Stimulated activated naive CD8-positive, alpha-beta T cell treated with anti-CD3 and anti-CD28 coated beads, Interleukin-15, Interleukin-2, amounts not matched to agents 100 ng/mL and 50 ng/mL, for 24 hours (primary cell): ENCODE measurements at regions not wholly inside any gene's neighbourhood (a gene's known extent, or its start where the extent isn't known, plus 50 kb on each side); places are given as distances from the start of the nearest gene placed in this dataset.
"Not testable (repeated sequence)": the region's sequence is repeated elsewhere in the genome, so short reads cannot be mapped to it uniquely, and the experiment has no call there.

Experiments used
- H3K27ac Mint-ChIP-seq: one replicate; pipeline ENCODE4 v1.8.0; 2021; ENCODE audit warnings: mild to moderate bottlenecking, mixed read lengths
- H3K27me3 Mint-ChIP-seq: one replicate; pipeline ENCODE4 v1.8.0; 2021; ENCODE audit warnings: mixed read lengths
- H3K36me3 Mint-ChIP-seq: one replicate; pipeline ENCODE4 v1.8.0; 2021; ENCODE audit warnings: low read depth, mixed read lengths
- H3K4me1 Mint-ChIP-seq: one replicate; pipeline ENCODE4 v1.8.0; 2021; ENCODE audit warnings: low read depth, mixed read lengths
- H3K4me3 Mint-ChIP-seq: one replicate; pipeline ENCODE4 v1.8.0; 2021; ENCODE audit warnings: mild to moderate bottlenecking, mixed read lengths
- H3K9me3 Mint-ChIP-seq: one replicate; pipeline ENCODE4 v1.8.0; 2021; ENCODE audit warnings: mixed read lengths

GRCh38 chr16:13439766-13440165 lies 480.2 kb upstream of the ERCC4 start:
- Mint-ChIP-seq H3K36me3 (no peaks in the 10 kb centered on the region), H3K27ac (no peak overlapping the region), H3K4me3 (no peak overlapping the region), H3K27me3 (no peaks in the 10 kb centered on the region), H3K9me3 (peaks cover 4% of the 10 kb centered on the region), H3K4me1 (peaks cover 6% of the 10 kb centered on the region)

- Mint-ChIP-seq H3K27me3 (no peaks in the 10 kb centered on the region), H3K4me3 (no peak overlapping the region), H3K27ac (no peak overlapping the region), H3K9me3 (no peaks in the 10 kb centered on the region), H3K4me1 (no peaks in the 10 kb centered on the region), H3K36me3 (no peaks in the 10 kb centered on the region)
Observed at GRCh38 chr16:13441675-13442074, 478.3 kb upstream of the ERCC4 start.

- Mint-ChIP-seq H3K4me3 (no peak overlapping the region), H3K27ac (no peak overlapping the region), H3K9me3 (no peaks in the 10 kb centered on the region), H3K4me1 (no peaks in the 10 kb centered on the region), H3K27me3 (no peaks in the 10 kb centered on the region), H3K36me3 (no peaks in the 10 kb centered on the region)
Observed at GRCh38 chr16:13448346-13448745, 471.6 kb upstream of the ERCC4 start.

- Mint-ChIP-seq H3K27ac (no peak overlapping the region), H3K4me1 (no peaks in the 10 kb centered on the region), H3K9me3 (no peaks in the 10 kb centered on the region), H3K36me3 (no peaks in the 10 kb centered on the region), H3K27me3 (peaks cover 3% of the 10 kb centered on the region), H3K4me3 (no peak overlapping the region)
Observed at GRCh38 chr16:13453325-13453724, 466.6 kb upstream of the ERCC4 start.

GRCh38 chr16:13453938-13454553 lies 465.9 kb upstream of the ERCC4 start:
- Mint-ChIP-seq H3K9me3 (no peaks in the 10 kb centered on the region), H3K27me3 (peaks cover 3% of the 10 kb centered on the region), H3K4me1 (no peaks in the 10 kb centered on the region), H3K27ac (no peak overlapping the region), H3K36me3 (no peaks in the 10 kb centered on the region), H3K4me3 (no peak overlapping the region)

GRCh38 chr16:13463619-13464018 lies 456.3 kb upstream of the ERCC4 start:
- H3K4me3 Mint-ChIP-seq: no peak overlapping the region
- H3K27ac Mint-ChIP-seq: no peak overlapping the region
- peaks cover 7% of the 10 kb centered on the region for H3K27me3 Mint-ChIP-seq
- H3K4me1 Mint-ChIP-seq: no peaks in the 10 kb centered on the region
- H3K36me3 Mint-ChIP-seq: no peaks in the 10 kb centered on the region
- H3K9me3 Mint-ChIP-seq: no peaks in the 10 kb centered on the region

DNA sequence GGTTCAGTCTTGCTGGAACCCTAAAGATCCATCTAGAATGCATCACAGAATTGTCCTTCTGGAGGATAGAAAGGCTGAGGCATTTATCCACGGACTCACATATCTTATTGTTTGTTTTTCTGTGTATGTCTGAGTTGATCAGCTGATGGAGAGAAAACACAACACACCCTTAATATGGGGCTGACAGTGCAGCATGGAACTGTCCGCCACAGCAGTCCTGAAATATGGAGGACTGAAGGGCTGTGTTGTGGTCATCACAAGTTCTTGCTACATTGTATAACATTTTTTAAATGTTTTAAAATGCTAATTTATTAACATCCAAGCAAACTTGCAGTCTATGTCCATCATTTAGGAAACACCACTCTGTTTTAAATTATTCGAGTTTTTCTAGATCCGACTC lies 448.9 kb upstream of the ERCC4 start:
- no peaks in the 10 kb centered on the region for H3K36me3 Mint-ChIP-seq
- no peaks in the 10 kb centered on the region for H3K4me1 Mint-ChIP-seq
- peaks cover 10% of the 10 kb centered on the region for H3K9me3 Mint-ChIP-seq
- no peak overlapping the region for H3K4me3 Mint-ChIP-seq
- peaks cover 1% of the 10 kb centered on the region for H3K27me3 Mint-ChIP-seq
- H3K27ac Mint-ChIP-seq: no peak overlapping the region

- Mint-ChIP-seq H3K4me3 (no peak overlapping the region), H3K27me3 (peaks cover 3% of the 10 kb centered on the region), H3K9me3 (peaks cover 6% of the 10 kb centered on the region), H3K36me3 (no peaks in the 10 kb centered on the region), H3K27ac (no peak overlapping the region), H3K4me1 (no peaks in the 10 kb centered on the region)
Observed at GRCh38 chr16:13478991-13479390, 441.0 kb upstream of the ERCC4 start.

GRCh38 chr16:13479549-13479948 lies 440.4 kb upstream of the ERCC4 start:
- no peak overlapping the region for H3K27ac Mint-ChIP-seq
- H3K4me3 Mint-ChIP-seq: no peak overlapping the region
- H3K36me3 Mint-ChIP-seq: no peaks in the 10 kb centered on the region
- no peaks in the 10 kb centered on the region for H3K4me1 Mint-ChIP-seq
- H3K9me3 Mint-ChIP-seq: peaks cover 6% of the 10 kb centered on the region
- H3K27me3 Mint-ChIP-seq: peaks cover 3% of the 10 kb centered on the region

GRCh38 chr16:13480801-13481200 lies 439.2 kb upstream of the ERCC4 start:
- peaks cover 6% of the 10 kb centered on the region for H3K9me3 Mint-ChIP-seq
- no peaks in the 10 kb centered on the region for H3K4me1 Mint-ChIP-seq
- no peaks in the 10 kb centered on the region for H3K36me3 Mint-ChIP-seq
- no peak overlapping the region for H3K4me3 Mint-ChIP-seq
- H3K27ac Mint-ChIP-seq: no peak overlapping the region
- peaks cover 3% of the 10 kb centered on the region for H3K27me3 Mint-ChIP-seq

- no peak overlapping the region for H3K4me3 Mint-ChIP-seq
Observed at GRCh38 chr16:13483121-13483520, 436.8 kb upstream of the ERCC4 start.

DNA sequence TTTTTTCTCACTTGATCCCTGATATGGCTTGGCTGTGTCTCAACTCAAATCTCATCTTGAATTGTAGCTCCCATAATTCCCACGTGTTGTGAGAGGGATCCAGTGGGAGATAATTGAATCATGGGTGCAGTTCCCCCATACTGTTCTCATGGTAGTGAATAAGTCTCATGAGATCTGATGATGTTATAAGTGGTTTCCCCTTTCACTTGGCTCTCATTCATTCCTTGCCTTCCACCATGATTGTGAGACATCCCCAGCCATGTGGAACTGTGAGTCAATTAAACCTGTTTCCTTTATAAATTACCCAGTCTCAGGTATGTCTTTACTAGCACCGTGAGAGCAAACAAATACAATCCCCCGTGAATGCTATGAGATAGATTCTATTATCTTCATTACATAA lies 430.5 kb upstream of the ERCC4 start:
- not testable (repeated sequence) for H3K4me1 Mint-ChIP-seq, H3K36me3 Mint-ChIP-seq, H3K9me3 Mint-ChIP-seq, H3K27ac Mint-ChIP-seq, H3K27me3 Mint-ChIP-seq, H3K4me3 Mint-ChIP-seq

More at GRCh38 chr16:13483121-13483520, 436.8 kb upstream of the ERCC4 start:
- Mint-ChIP-seq H3K27ac (no peak overlapping the region), H3K36me3 (no peaks in the 10 kb centered on the region), H3K9me3 (peaks cover 10% of the 10 kb centered on the region), H3K27me3 (peaks cover 3% of the 10 kb centered on the region), H3K4me1 (no peaks in the 10 kb centered on the region)

GRCh38 chr16:13492046-13492445 lies 427.9 kb upstream of the ERCC4 start:
- no peak overlapping the region for H3K4me3 Mint-ChIP-seq
- peaks cover 2% of the 10 kb centered on the region for H3K9me3 Mint-ChIP-seq
- no peaks in the 10 kb centered on the region for H3K27me3 Mint-ChIP-seq
- H3K36me3 Mint-ChIP-seq: no peaks in the 10 kb centered on the region
- H3K4me1 Mint-ChIP-seq: no peaks in the 10 kb centered on the region
- no peak overlapping the region for H3K27ac Mint-ChIP-seq

DNA sequence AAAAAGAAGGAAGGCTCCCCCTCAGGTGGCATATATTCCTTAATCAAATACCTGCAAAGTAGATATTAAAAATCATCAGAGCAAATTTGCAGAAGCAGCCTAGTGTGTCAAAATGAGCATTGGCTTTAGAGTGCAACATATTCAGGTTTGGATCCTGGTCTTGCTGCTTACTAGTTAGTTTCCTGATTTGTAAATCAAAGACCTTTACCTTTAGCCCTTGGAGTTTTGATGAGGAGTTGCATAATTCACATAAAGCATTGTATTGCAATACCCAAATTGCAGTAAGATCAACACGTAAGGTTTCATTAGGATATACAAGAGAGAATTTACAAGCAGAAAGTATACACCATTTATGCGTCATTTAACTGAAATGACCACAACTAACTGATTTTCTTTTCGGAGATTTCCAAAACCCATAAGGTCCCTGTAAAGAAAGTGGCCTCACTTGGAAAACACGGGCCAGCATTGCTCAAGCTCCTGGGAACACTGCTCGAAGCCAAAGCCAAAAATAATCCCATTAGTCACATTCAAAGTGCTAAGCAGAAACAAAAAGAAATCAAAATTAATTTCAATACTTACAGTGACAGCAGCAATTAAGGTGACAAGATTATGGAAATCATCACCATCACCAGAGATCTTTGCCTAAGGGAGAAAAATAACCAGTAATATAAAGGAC lies 415.9 kb upstream of the ERCC4 start:
- Mint-ChIP-seq H3K36me3 (no peaks in the 10 kb centered on the region), H3K4me3 (no peak overlapping the region), H3K27ac (no peak overlapping the region), H3K27me3 (peaks cover 7% of the 10 kb centered on the region), H3K4me1 (no peaks in the 10 kb centered on the region), H3K9me3 (no peaks in the 10 kb centered on the region)

DNA sequence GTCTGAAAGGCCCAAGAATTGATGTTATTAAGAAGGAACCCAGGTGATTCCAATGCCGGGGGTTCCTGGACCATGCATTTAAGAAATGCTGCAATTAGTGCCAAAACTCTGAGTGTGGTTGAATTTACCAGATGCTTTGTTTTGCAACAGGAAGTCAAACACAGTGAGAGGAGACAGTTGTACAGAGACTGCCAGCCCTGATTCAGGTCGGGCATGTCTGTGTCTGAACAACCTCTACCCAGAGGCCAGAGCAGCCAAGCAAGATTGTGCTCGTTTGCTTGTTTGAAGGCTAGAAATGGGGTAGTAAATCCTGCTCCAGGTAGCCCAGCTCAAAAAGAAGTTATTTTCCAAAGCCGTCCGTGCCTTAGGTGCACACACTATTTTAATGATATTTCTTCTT lies 412.4 kb upstream of the ERCC4 start:
- H3K27me3 Mint-ChIP-seq: peaks cover 7% of the 10 kb centered on the region
- no peak overlapping the region for H3K27ac Mint-ChIP-seq
- no peaks in the 10 kb centered on the region for H3K9me3 Mint-ChIP-seq
- no peaks in the 10 kb centered on the region for H3K36me3 Mint-ChIP-seq
- H3K4me3 Mint-ChIP-seq: no peak overlapping the region
- H3K4me1 Mint-ChIP-seq: no peaks in the 10 kb centered on the region
